K562 (cell line): ENCODE measurements at regions not wholly inside any gene's neighbourhood (a gene's known extent, or its start where the extent isn't known, plus 50 kb on each side); places are given as distances from the start of the nearest gene placed in this dataset.

Experiments used
- EP400 ChIP-seq: fragments of 450-650 bp; IDR thresholded peaks from 2 replicates; pipeline ENCODE4 v1.6.1; 2017; ENCODE audit warnings: antibody characterized with exemption, mild to moderate bottlenecking, moderate library complexity
- PTTG1 ChIP-seq: fragments of 450-650 bp; IDR thresholded peaks from 2 replicates; pipeline ENCODE4 v1.6.1; 2016; ENCODE audit warnings: low read depth, mild to moderate bottlenecking, missing genetic modification characterization, missing compliant biosample characterization
- RBM14 ChIP-seq: fragments of 200-400 bp; formaldehyde crosslinking; IDR thresholded peaks from 2 replicates; pipeline ENCODE4 v1.6.1; 2018; ENCODE audit warnings: low read depth, mild to moderate bottlenecking, low read length, moderate library complexity, borderline replicate concordance; ENCODE audit not compliant: insufficient read depth
- RFX7 ChIP-seq: fragments of 250-450 bp; sonication (Bioruptor Pico); IDR thresholded peaks from 2 replicates; pipeline ENCODE4 v1.5.1; 2021; ENCODE audit warnings: mild to moderate bottlenecking
- ZNF165 ChIP-seq: fragments of 250-450 bp; sonication (Bioruptor Pico); IDR thresholded peaks from 2 replicates; pipeline ENCODE4 v1.4.0; 2020; ENCODE audit warnings: borderline replicate concordance
- ZNF668 ChIP-seq: fragments of 250-450 bp; sonication (Bioruptor Pico); IDR thresholded peaks from 2 replicates; pipeline ENCODE4 v1.8.0; 2022; ENCODE audit warnings: mild to moderate bottlenecking, inconsistent platforms
- TF ChIP-seq, protein P1 (sequence below): conservative IDR thresholded peaks from 2 replicates; pipeline ENCODE4 v1.6.1; 2011; ENCODE audit warnings: low read depth, mild to moderate bottlenecking, low read length; ENCODE audit not compliant: control insufficient read depth
- TF ChIP-seq, protein P2 (sequence below): IDR thresholded peaks from 3 replicates; pipeline ENCODE4 v1.6.1; 2011; ENCODE audit warnings: borderline replicate concordance, mild to moderate bottlenecking; ENCODE audit not compliant: insufficient read length, insufficient read depth
- TF ChIP-seq, protein P3 (sequence below): sonication (generic); formaldehyde crosslinking; IDR thresholded peaks from 2 replicates; pipeline ENCODE4 v1.8.1; 2023; ENCODE audit warnings: mild to moderate bottlenecking, missing genetic modification reagents
- TF ChIP-seq, protein P4 (sequence below): sonication (generic); formaldehyde crosslinking; IDR thresholded peaks from 2 replicates; pipeline ENCODE4 v1.8.1; 2023; ENCODE audit warnings: missing genetic modification reagents, mild to moderate bottlenecking, borderline replicate concordance

DNA sequence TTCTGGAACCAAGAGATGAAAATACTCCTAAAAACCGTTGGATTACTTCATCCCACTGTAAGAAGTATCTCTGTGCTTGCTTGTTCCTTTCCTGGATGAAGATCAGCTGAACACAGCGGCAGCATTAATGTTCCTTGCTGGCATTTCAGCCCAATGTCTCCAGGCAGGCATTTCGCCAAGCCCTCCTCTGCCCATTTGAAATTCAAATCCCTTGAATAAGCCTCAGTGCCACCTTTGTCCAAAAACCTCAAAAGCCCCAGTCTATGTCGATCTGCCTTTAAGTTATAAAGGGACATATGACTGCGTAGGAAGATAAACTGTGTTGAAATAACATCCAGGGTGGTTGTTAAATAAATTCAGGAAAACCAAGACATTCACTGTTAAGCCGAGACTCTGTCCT, 156.8 kb upstream of the PDZRN3 start (continued):
- TF ChIP-seq, protein P1, sequence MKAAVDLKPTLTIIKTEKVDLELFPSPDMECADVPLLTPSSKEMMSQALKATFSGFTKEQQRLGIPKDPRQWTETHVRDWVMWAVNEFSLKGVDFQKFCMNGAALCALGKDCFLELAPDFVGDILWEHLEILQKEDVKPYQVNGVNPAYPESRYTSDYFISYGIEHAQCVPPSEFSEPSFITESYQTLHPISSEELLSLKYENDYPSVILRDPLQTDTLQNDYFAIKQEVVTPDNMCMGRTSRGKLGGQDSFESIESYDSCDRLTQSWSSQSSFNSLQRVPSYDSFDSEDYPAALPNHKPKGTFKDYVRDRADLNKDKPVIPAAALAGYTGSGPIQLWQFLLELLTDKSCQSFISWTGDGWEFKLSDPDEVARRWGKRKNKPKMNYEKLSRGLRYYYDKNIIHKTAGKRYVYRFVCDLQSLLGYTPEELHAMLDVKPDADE = no peak
- TF ChIP-seq ZNF165 (CRISPR knock-in tag) (no peak), EP400 (no peak), PTTG1 (tag) (no peak), RBM14 (no peak), ZNF668 (CRISPR knock-in tag) (no peak), RFX7 (no peak)
- TF ChIP-seq, protein P2, sequence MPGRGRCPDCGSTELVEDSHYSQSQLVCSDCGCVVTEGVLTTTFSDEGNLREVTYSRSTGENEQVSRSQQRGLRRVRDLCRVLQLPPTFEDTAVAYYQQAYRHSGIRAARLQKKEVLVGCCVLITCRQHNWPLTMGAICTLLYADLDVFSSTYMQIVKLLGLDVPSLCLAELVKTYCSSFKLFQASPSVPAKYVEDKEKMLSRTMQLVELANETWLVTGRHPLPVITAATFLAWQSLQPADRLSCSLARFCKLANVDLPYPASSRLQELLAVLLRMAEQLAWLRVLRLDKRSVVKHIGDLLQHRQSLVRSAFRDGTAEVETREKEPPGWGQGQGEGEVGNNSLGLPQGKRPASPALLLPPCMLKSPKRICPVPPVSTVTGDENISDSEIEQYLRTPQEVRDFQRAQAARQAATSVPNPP = no peak
- TF ChIP-seq, protein P3, sequence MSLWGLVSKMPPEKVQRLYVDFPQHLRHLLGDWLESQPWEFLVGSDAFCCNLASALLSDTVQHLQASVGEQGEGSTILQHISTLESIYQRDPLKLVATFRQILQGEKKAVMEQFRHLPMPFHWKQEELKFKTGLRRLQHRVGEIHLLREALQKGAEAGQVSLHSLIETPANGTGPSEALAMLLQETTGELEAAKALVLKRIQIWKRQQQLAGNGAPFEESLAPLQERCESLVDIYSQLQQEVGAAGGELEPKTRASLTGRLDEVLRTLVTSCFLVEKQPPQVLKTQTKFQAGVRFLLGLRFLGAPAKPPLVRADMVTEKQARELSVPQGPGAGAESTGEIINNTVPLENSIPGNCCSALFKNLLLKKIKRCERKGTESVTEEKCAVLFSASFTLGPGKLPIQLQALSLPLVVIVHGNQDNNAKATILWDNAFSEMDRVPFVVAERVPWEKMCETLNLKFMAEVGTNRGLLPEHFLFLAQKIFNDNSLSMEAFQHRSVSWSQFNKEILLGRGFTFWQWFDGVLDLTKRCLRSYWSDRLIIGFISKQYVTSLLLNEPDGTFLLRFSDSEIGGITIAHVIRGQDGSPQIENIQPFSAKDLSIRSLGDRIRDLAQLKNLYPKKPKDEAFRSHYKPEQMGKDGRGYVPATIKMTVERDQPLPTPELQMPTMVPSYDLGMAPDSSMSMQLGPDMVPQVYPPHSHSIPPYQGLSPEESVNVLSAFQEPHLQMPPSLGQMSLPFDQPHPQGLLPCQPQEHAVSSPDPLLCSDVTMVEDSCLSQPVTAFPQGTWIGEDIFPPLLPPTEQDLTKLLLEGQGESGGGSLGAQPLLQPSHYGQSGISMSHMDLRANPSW (CRISPR knock-in tag) = no peak
- TF ChIP-seq, protein P4, sequence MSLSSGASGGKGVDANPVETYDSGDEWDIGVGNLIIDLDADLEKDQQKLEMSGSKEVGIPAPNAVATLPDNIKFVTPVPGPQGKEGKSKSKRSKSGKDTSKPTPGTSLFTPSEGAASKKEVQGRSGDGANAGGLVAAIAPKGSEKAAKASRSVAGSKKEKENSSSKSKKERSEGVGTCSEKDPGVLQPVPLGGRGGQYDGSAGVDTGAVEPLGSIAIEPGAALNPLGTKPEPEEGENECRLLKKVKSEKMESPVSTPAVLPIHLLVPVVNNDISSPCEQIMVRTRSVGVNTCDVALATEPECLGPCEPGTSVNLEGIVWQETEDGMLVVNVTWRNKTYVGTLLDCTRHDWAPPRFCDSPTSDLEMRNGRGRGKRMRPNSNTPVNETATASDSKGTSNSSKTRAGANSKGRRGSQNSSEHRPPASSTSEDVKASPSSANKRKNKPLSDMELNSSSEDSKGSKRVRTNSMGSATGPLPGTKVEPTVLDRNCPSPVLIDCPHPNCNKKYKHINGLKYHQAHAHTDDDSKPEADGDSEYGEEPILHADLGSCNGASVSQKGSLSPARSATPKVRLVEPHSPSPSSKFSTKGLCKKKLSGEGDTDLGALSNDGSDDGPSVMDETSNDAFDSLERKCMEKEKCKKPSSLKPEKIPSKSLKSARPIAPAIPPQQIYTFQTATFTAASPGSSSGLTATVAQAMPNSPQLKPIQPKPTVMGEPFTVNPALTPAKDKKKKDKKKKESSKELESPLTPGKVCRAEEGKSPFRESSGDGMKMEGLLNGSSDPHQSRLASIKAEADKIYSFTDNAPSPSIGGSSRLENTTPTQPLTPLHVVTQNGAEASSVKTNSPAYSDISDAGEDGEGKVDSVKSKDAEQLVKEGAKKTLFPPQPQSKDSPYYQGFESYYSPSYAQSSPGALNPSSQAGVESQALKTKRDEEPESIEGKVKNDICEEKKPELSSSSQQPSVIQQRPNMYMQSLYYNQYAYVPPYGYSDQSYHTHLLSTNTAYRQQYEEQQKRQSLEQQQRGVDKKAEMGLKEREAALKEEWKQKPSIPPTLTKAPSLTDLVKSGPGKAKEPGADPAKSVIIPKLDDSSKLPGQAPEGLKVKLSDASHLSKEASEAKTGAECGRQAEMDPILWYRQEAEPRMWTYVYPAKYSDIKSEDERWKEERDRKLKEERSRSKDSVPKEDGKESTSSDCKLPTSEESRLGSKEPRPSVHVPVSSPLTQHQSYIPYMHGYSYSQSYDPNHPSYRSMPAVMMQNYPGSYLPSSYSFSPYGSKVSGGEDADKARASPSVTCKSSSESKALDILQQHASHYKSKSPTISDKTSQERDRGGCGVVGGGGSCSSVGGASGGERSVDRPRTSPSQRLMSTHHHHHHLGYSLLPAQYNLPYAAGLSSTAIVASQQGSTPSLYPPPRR (CRISPR knock-in tag) = no peak
